K562 (cell line): ENCODE measurements at regions not wholly inside any gene's neighbourhood (a gene's known extent, or its start where the extent isn't known, plus 50 kb on each side); places are given as distances from the start of the nearest gene placed in this dataset.

ENCODE experiments used
- ATAC-seq: fragments of 200-7000 bp; cut with Tn5 transposase; 3 replicates; pipeline ENCODE4 v1.9.1; 2020; ENCODE audit warnings: moderate library complexity
- BruUV-seq: library from RNA; stranded (reverse); fragments of 400-500 nt; replicated peaks from 2 replicates; lab custom pipeline; 2021; lab: Mats Ljungman, UMichigan
- CTCF ChIA-PET: fragments of 300-600 bp; formaldehyde crosslinking; extraction: SDS; loops from one replicate; lab custom pipeline; 2021; ENCODE audit warnings: low intra/inter-chr PET ratio; lab: Yijun Ruan, JAX
- POLR2A ChIA-PET: fragments of 300-600, 350-650 bp; sonication (Branson Sonifier 250); formaldehyde crosslinking; extraction: SDS; loops from one replicate; lab custom pipeline; 2021; ENCODE audit warnings: antibody characterized with exemption, inconsistent platforms; lab: Yijun Ruan, JAX
- DNase-seq, 4 experiments: peaks; one replicate each; pipeline versions ENCODE4 v3.0.0 to v3.0.0-alpha.2; 2011 to 2018; ENCODE audit warnings: low spot score in 3 of 4, mixed read lengths in 3 of 4; ENCODE audit errors: extremely low read depth in 1 of 4
- FAIRE-seq: peaks from 2 replicates; lab custom pipeline; 2011; peaks lifted over from hg19 to GRCh38; lab: Jason Lieb, UNC
- H2AFZ ChIP-seq: 2 replicates; pipeline ENCODE4 v1.6.0; 2011; ENCODE audit warnings: low read depth, low read length, control low read depth, inconsistent platforms
- H3K27ac ChIP-seq: fragments of 200-600 bp; 3 replicates; pipeline ENCODE4 v1.8.0; 2011; ENCODE audit warnings: low read depth, mild to moderate bottlenecking, control low read depth, inconsistent platforms, low read length, moderate library complexity, mixed read lengths; ENCODE audit errors: extremely low read depth
- H3K27me3 ChIP-seq, 2 experiments: fragments of 300-600 bp in 1 of 2; 2 replicates in 1 of 2; 3 replicates in 1 of 2; pipeline versions ENCODE4 v1.6.0 to v1.8.0; 2011; ENCODE audit warnings: inconsistent platforms in 2 of 2, low read length in 2 of 2, mild to moderate bottlenecking in 1 of 2, mixed read lengths in 1 of 2, moderate library complexity in 1 of 2; ENCODE audit not compliant: control insufficient read depth in 2 of 2, insufficient read depth in 2 of 2
- H3K36me3 ChIP-seq: fragments of 300-600 bp; 3 replicates; pipeline ENCODE4 v1.8.0; 2011; ENCODE audit warnings: mild to moderate bottlenecking, low read length, inconsistent platforms; ENCODE audit not compliant: control insufficient read depth, insufficient read depth
- H3K4me1 ChIP-seq, 2 experiments: fragments of 200-600 bp in 1 of 2; replicated peaks in 1 of 2; 2 replicates in 1 of 2; 3 replicates in 1 of 2; pipeline versions ENCODE4 v1.5.1 to v1.8.0; 2011; ENCODE audit warnings: inconsistent platforms in 2 of 2, low read length in 2 of 2, mild to moderate bottlenecking in 1 of 2, mixed read lengths in 1 of 2, moderate library complexity in 1 of 2; ENCODE audit not compliant: control insufficient read depth in 2 of 2, insufficient read depth in 2 of 2
- H3K4me2 ChIP-seq: 2 replicates; pipeline ENCODE4 v1.6.1; 2011; ENCODE audit warnings: low read length, control low read depth, inconsistent platforms, mixed read lengths; ENCODE audit not compliant: insufficient read depth
- H3K4me3 ChIP-seq: fragments of 200-600 bp; sonication (generic), shearing (Covaris generic); 2 replicates; pipeline ENCODE4 v1.5.1; 2016; ENCODE audit warnings: control low read depth, inconsistent platforms
- H3K79me2 ChIP-seq: fragments of 200-600 bp; 3 replicates; pipeline ENCODE4 v1.8.0; 2011; ENCODE audit warnings: low read length, inconsistent platforms; ENCODE audit not compliant: control insufficient read depth, insufficient read depth
- H3K9ac ChIP-seq, 2 experiments: 2 replicates each; pipeline versions ENCODE4 v1.6.0 to v1.6.1; 2011; ENCODE audit warnings: low read depth in 2 of 2, low read length in 2 of 2, control low read depth in 1 of 2, inconsistent platforms in 1 of 2, mild to moderate bottlenecking in 1 of 2, mixed read lengths in 1 of 2; ENCODE audit not compliant: insufficient read depth in 1 of 2
- H3K9me1 ChIP-seq: one replicate; pipeline ENCODE4 v1.6.0; 2011; ENCODE audit warnings: inconsistent platforms, mild to moderate bottlenecking, low read length, moderate library complexity; ENCODE audit not compliant: control insufficient read depth, insufficient read depth
- H3K9me3 ChIP-seq: replicated peaks from 2 replicates; pipeline ENCODE4 v1.5.1; 2011; ENCODE audit warnings: low read depth, low read length, inconsistent platforms; ENCODE audit not compliant: control insufficient read depth, insufficient read depth
- H4K20me1 ChIP-seq: replicated peaks from 2 replicates; pipeline ENCODE4 v1.6.1; 2011; ENCODE audit warnings: low read length, inconsistent platforms, mixed read lengths; ENCODE audit not compliant: control insufficient read depth, insufficient read depth
- CREB3L1 ChIP-seq: fragments of 450-650 bp; IDR thresholded peaks from 2 replicates; pipeline ENCODE4 v1.6.1; 2014; ENCODE audit warnings: low read depth, mild to moderate bottlenecking, moderate library complexity, borderline replicate concordance
- CTCFL ChIP-seq: IDR thresholded peaks from 2 replicates; pipeline ENCODE4 v1.6.1; 2011; ENCODE audit warnings: borderline replicate concordance, low read depth, mild to moderate bottlenecking, moderate library complexity, low read length; ENCODE audit not compliant: insufficient read depth, poor library complexity, severe bottlenecking
- DLX4 ChIP-seq: fragments of 250-450 bp; sonication (Bioruptor Pico); IDR thresholded peaks from 2 replicates; pipeline ENCODE4 v1.6.1; 2021; ENCODE audit warnings: mild to moderate bottlenecking
- MED1 ChIP-seq: sonication (generic); formaldehyde crosslinking; IDR thresholded peaks from 2 replicates; pipeline ENCODE4 v1.8.1; 2023; ENCODE audit warnings: missing genetic modification reagents, borderline replicate concordance
- NCOA6 ChIP-seq: fragments of 450-650 bp; IDR thresholded peaks from 2 replicates; pipeline ENCODE4 v1.6.1; 2017; ENCODE audit warnings: mild to moderate bottlenecking
- NKRF ChIP-seq: fragments of 450-650 bp; IDR thresholded peaks from 2 replicates; pipeline ENCODE4 v1.6.1; 2016; ENCODE audit warnings: borderline replicate concordance
- SFPQ ChIP-seq: fragments of 200-400 bp; formaldehyde crosslinking; IDR thresholded peaks from 2 replicates; pipeline ENCODE4 v1.6.1; 2017; ENCODE audit warnings: mild to moderate bottlenecking, low read depth, low read length, moderate library complexity
- SMARCB1 ChIP-seq: IDR thresholded peaks from 2 replicates; pipeline ENCODE4 v1.6.1; 2011; ENCODE audit warnings: improper control_type of control experiment, low read depth; ENCODE audit not compliant: insufficient read length
- ZNF263 ChIP-seq: sonication (generic); formaldehyde crosslinking; IDR thresholded peaks from 2 replicates; pipeline ENCODE4 v1.8.0; 2022; ENCODE audit warnings: mild to moderate bottlenecking, missing genetic modification reagents, borderline replicate concordance
- ZNF277 ChIP-seq: fragments of 250-450 bp; sonication (Bioruptor Pico); IDR thresholded peaks from 2 replicates; pipeline ENCODE4 v1.8.0; 2022; ENCODE audit warnings: inconsistent platforms, mild to moderate bottlenecking, moderate library complexity, borderline replicate concordance
- ZNF445 ChIP-seq: fragments of 250-450 bp; sonication (Bioruptor Pico); IDR thresholded peaks from 2 replicates; pipeline ENCODE4 v1.4.0; 2020; ENCODE audit warnings: low read depth, mild to moderate bottlenecking, moderate library complexity
- ZNF589 ChIP-seq: fragments of 200-800 bp; sonication (Bioruptor generic); IDR thresholded peaks from 2 replicates; pipeline ENCODE4 v1.6.1; 2016; ENCODE audit warnings: low read depth, missing genetic modification characterization, missing compliant biosample characterization
- WGBS: fragments of 100-300 bp; shearing (Covaris generic); methylation state at CpG from one replicate; pipeline ENCODE4 v1.1.6; 2016; ENCODE audit warnings: low coverage, mixed read lengths; ENCODE audit not compliant: insufficient coverage; ENCODE audit errors: missing lambda C conversion rate; 5-methylcytosine and 5-hydroxymethylcytosine counted together
- in situ Hi-C: fragments of 300-500 bp; cut with MboI; formaldehyde crosslinking; loops from 4 replicates; pipeline ENCODE4 v1.15.0; 2018; ENCODE audit warnings: inconsistent platforms, mixed read lengths
- intact Hi-C: fragments of 100-400 bp; cut with micrococcal nuclease; formaldehyde crosslinking; loops from 2 replicates; pipeline ENCODE4 v1.14.2; 2022

- DNase-seq (no peak), ATAC-seq (no peak), FAIRE-seq (no peak)
- Histone ChIP-seq H3K36me3 (no peaks in the 10 kb centered on the region), H3K4me3 (no peak overlapping the region), H3K9me1 (no peaks in the 10 kb centered on the region), H3K9me3 (no peaks in the 10 kb centered on the region), H2AFZ (no peak overlapping the region), H3K27ac (no peak overlapping the region), H3K27me3 (no peaks in the 10 kb centered on the region), H3K4me2 (no peak overlapping the region), H3K4me1 (no peaks in the 10 kb centered on the region), H4K20me1 (no peaks in the 10 kb centered on the region), H3K9ac (no peak overlapping the region), H3K79me2 (no peaks in the 10 kb centered on the region)
- WGBS, result 0% methylated on average over 2 of the region's 2 CpGs
- no TSS peak for BruUV-seq
- in situ Hi-C loops, result no loop called here
- POLR2A ChIA-PET, result no interaction called here
- CTCF ChIA-PET, result no interaction called here
- intact Hi-C loops, result no loop called here
- TF ChIP-seq CTCFL (no peak), NCOA6 (no peak), ZNF445 (CRISPR knock-in tag) (no peak), ZNF589 (no peak), SMARCB1 (no peak), DLX4 (no peak), ZNF277 (CRISPR knock-in tag) (no peak), SFPQ (no peak), MED1 (CRISPR knock-in tag) (no peak), NKRF (no peak), ZNF263 (CRISPR knock-in tag) (no peak), CREB3L1 (no peak)
Observed at GRCh38 chr3:18224426-18224825, 200.7 kb downstream of the SATB1 start.
